ENCODE measurements at regions not wholly inside any gene's neighbourhood (a gene's known extent, or its start where the extent isn't known, plus 50 kb on each side); places are given as distances from the start of the nearest gene placed in this dataset.

DNA sequence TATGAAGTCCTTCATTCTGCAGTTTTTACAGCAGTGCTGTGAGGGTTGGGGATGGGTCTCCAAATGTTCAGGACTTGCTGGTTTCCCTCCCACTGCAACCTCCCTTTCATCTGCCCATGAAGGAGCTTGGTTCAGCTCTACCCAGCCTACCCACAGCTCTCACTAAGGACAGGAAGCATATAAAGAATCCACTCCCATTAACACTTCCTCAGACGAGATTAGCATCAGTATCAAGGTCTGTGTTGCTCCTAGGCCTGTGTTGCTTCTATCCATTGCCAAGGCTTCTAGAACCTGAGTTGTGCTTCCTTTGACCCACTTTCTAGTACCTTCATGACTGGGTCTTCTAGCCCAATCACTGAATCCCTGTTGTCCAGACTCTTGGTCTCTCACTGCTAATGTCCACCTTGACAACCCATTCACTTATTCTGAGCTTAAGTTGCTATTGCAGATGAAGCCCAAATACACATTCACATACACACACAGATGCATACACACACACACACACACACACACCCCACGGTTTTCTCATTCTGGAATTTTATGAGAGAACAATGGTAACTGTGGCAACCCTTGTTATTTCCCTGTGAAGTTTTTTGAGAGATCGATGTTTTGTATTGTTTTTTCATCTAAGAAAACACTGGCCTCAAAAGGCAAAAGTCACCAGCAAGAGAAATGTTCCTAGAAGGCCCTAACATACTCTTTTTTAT lies 248.1 kb downstream of the MTERF1 start:
- Histone ChIP-seq H3K4me1 (ENCODE audit: control insufficient read depth in 1 of 2, insufficient read depth in 2 of 2, low read length in 2 of 2) (no peaks in the 10 kb centered on the region), H2AFZ (ENCODE audit: low read depth, low read length, poor library complexity, severe bottlenecking) (no peak overlapping the region), H3K27ac (ENCODE audit: low read depth, low read length) (no peak overlapping the region), H3K27me3 (ENCODE audit: insufficient read depth, low read length) (no peaks in the 10 kb centered on the region), H3K4me2 (ENCODE audit: low read length) (no peak overlapping the region), H3K9ac (ENCODE audit: low read length) (no peak overlapping the region), H4K20me1 (ENCODE audit: insufficient read depth) (no peaks in the 10 kb centered on the region), H3K4me3 (replicated peaks in 1 of 2; ENCODE audit: low read depth in 1 of 2, low read length in 2 of 2) (no peak overlapping the region), H3K79me2 (ENCODE audit: insufficient read depth, low read length) (no peaks in the 10 kb centered on the region), H3K9me3 (ENCODE audit: control insufficient read depth in 1 of 2, insufficient read depth in 1 of 2, low read depth in 1 of 2, low read length in 2 of 2) (no peaks in the 10 kb centered on the region), H3K9me2 (ENCODE audit: insufficient read depth) (no peaks in the 10 kb centered on the region), H3K36me3 (ENCODE audit: control insufficient read depth in 1 of 2, insufficient read depth in 2 of 2, low read length in 2 of 2) (no peaks in the 10 kb centered on the region)
- DNase-seq (ENCODE audit: low read depth, low spot score) (no peak), ATAC-seq (no peak)
- TF ChIP-seq EZH2phosphoT487 (IDR thresholded peaks at IDR 0.05; ENCODE audit: borderline replicate concordance) (no peak), YY1 (IDR thresholded peaks at IDR 0.05; ENCODE audit: extremely low read depth, insufficient replicate concordance, low read depth, low read length) (no peak), ZNF274 (IDR thresholded peaks at IDR 0.05; ENCODE audit: low read depth, low read length) (no peak), SRF (IDR thresholded peaks at IDR 0.05; ENCODE audit: low read depth) (no peak), RAD21 (IDR thresholded peaks at IDR 0.05; ENCODE audit: low read depth) (no peak), POLR2A (IDR thresholded peaks at IDR 0.05; ENCODE audit: borderline replicate concordance, extremely low read depth, insufficient read depth, insufficient read length) (no peak), EZH2 (IDR thresholded peaks at IDR 0.05) (no peak), ZBTB33 (IDR thresholded peaks at IDR 0.05; ENCODE audit: extremely low read depth, insufficient replicate concordance, low read length) (no peak), ZFX (IDR thresholded peaks at IDR 0.05) (no peak), FOSL1 (IDR thresholded peaks at IDR 0.05; ENCODE audit: low read depth) (no peak), ELF1 (IDR thresholded peaks at IDR 0.05; ENCODE audit: borderline replicate concordance, low read depth) (no peak), CBX3 (IDR thresholded peaks at IDR 0.05; ENCODE audit: low read depth) (no peak), SP1 (IDR thresholded peaks at IDR 0.05; ENCODE audit: low read depth) (no peak), POLR2AphosphoS5 (IDR thresholded peaks at IDR 0.05; ENCODE audit: low read depth, low read length) (no peak), SIN3A (IDR thresholded peaks at IDR 0.05; ENCODE audit: low read depth) (no peak), CTCF (IDR thresholded peaks at IDR 0.05 in 2 of 3, conservative IDR thresholded peaks at IDR 0.05 in 1 of 3; ENCODE audit: borderline replicate concordance in 1 of 3, insufficient read depth in 1 of 3, low read depth in 2 of 3, low read length in 2 of 3) (no peak), MAX (IDR thresholded peaks at IDR 0.05) (no peak), CEBPB (IDR thresholded peaks at IDR 0.05; ENCODE audit: low read depth) (no peak)
- TF ChIP-seq, protein P1, sequence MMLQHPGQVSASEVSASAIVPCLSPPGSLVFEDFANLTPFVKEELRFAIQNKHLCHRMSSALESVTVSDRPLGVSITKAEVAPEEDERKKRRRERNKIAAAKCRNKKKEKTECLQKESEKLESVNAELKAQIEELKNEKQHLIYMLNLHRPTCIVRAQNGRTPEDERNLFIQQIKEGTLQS (IDR thresholded peaks at IDR 0.05), result no peak
- TF ChIP-seq, protein P2, sequence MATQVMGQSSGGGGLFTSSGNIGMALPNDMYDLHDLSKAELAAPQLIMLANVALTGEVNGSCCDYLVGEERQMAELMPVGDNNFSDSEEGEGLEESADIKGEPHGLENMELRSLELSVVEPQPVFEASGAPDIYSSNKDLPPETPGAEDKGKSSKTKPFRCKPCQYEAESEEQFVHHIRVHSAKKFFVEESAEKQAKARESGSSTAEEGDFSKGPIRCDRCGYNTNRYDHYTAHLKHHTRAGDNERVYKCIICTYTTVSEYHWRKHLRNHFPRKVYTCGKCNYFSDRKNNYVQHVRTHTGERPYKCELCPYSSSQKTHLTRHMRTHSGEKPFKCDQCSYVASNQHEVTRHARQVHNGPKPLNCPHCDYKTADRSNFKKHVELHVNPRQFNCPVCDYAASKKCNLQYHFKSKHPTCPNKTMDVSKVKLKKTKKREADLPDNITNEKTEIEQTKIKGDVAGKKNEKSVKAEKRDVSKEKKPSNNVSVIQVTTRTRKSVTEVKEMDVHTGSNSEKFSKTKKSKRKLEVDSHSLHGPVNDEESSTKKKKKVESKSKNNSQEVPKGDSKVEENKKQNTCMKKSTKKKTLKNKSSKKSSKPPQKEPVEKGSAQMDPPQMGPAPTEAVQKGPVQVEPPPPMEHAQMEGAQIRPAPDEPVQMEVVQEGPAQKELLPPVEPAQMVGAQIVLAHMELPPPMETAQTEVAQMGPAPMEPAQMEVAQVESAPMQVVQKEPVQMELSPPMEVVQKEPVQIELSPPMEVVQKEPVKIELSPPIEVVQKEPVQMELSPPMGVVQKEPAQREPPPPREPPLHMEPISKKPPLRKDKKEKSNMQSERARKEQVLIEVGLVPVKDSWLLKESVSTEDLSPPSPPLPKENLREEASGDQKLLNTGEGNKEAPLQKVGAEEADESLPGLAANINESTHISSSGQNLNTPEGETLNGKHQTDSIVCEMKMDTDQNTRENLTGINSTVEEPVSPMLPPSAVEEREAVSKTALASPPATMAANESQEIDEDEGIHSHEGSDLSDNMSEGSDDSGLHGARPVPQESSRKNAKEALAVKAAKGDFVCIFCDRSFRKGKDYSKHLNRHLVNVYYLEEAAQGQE (IDR thresholded peaks at IDR 0.05; ENCODE audit: low read depth), result no peak
- CTCF ChIA-PET, result no interaction called here
- RAD21 ChIA-PET (ENCODE audit: low non-redundant PET in 1 of 2, low total read pairs in 2 of 2, uncharacterized antibody in 2 of 2, unreplicated experiment in 2 of 2), result no interaction called here
- intact Hi-C loops (cut with micrococcal nuclease), result no loop called here
- no TSS peak for BruUV-seq (replicated peaks)
- POLR2A ChIA-PET, result no interaction called here
